ENCODE measurements at regions not wholly inside any gene's neighbourhood (a gene's known extent, or its start where the extent isn't known, plus 50 kb on each side); places are given as distances from the start of the nearest gene placed in this dataset.

GRCh38 chr22:46075764-46076531 lies 74.4 kb upstream of the PPARA start:
- Histone ChIP-seq H4K91ac (ENCODE audit: insufficient read depth, low read depth, low read length) (peak overlapping the region; percentile 9; the same call in 1 of the 2 replicates), H2AK5ac (ENCODE audit: low read depth, low read length) (0 out of 2 replicates have a peak overlapping the region, but pooled peaks have one; percentile 22), H3K14ac (replicated peaks; ENCODE audit: low read depth, low read length) (peak overlapping the region; percentile 42; the same call in 1 of the 2 replicates), H3K4me1 (ENCODE audit: control insufficient read depth, insufficient read depth, low read length) (peaks cover 46% of the 10 kb centered on the region), H3K9ac (ENCODE audit: low read depth, low read length) (peak overlapping the region; percentile 24; the same call in 1 of the 2 replicates), H2BK5ac (ENCODE audit: low read depth, low read length, poor library complexity, severe bottlenecking) (peak overlapping the region; percentile 44), H3K4ac (ENCODE audit: low read depth, low read length) (peak overlapping the region; percentile 19), H3K9me1 (ENCODE audit: insufficient read depth, low read length) (peaks cover 13% of the 10 kb centered on the region), H2AK9ac (replicated peaks; ENCODE audit: low read depth, low read length, poor library complexity) (peak overlapping the region; percentile 15), H3K4me3 (ENCODE audit: insufficient read depth, low read depth, low read length) (no peak overlapping the region), H2AFZ (replicated peaks; ENCODE audit: low read length, poor library complexity) (peak overlapping the region; percentile 9), H3K18ac (ENCODE audit: low read depth, low read length) (no peak overlapping the region), H2BK20ac (ENCODE audit: low read depth, low read length) (no peak overlapping the region; the same call in 1 of the 2 replicates), H3K36me3 (ENCODE audit: control insufficient read depth, insufficient read depth, low read length) (peaks cover 26% of the 10 kb centered on the region), H3K23ac (ENCODE audit: low read depth, low read length) (peak overlapping the region; percentile 67), H3K56ac (ENCODE audit: extremely low read depth, insufficient read depth, low read length) (no peak overlapping the region), H3K4me2 (ENCODE audit: low read depth, low read length) (peak overlapping the region; percentile 21), H3K27me3 (ENCODE audit: control insufficient read depth, insufficient read depth, low read length) (no peaks in the 10 kb centered on the region), H3K79me1 (ENCODE audit: low read depth in 1 of 2, low read length in 2 of 2) (peaks cover 0 to 20% of the 10 kb centered on the region in 2 experiments; a peak in 2 of 4 replicates), H4K8ac (ENCODE audit: low read depth in 2 of 2, low read length in 2 of 2) (peak overlapping the region in 1 of 2 experiments; percentile 56; a peak in 2 of 4 replicates), H2BK120ac (ENCODE audit: low read depth, low read length) (no peak overlapping the region), H2BK15ac (ENCODE audit: low read depth, low read length) (no peak overlapping the region), H3K9me3 (ENCODE audit: control insufficient read depth, insufficient read depth, low read length) (no peaks in the 10 kb centered on the region), H4K20me1 (ENCODE audit: insufficient read depth, low read length) (peaks cover 62% of the 10 kb centered on the region), H3K27ac (ENCODE audit: insufficient read depth, low read length) (peak overlapping the region; percentile 11; the same call in 1 of the 2 replicates), H4K5ac (ENCODE audit: low read depth, low read length) (no peak overlapping the region; the same call in 1 of the 2 replicates)
- WGBS, 2 experiments (ENCODE audit: extremely low coverage in 2 of 2, insufficient read length in 1 of 2), result 65% methylated on average over 4 of the region's 15 CpGs; no CpG with 5 or more reads in 1 of the 2 experiments
- no peak for ATAC-seq (ENCODE audit: low read depth)
- TF ChIP-seq POLR2A (IDR thresholded peaks at IDR 0.05; ENCODE audit: low read depth, low read length), result no peak
- dilution Hi-C loops (cut with HindIII; ENCODE audit: low sequenced_read_pairs, unreplicated experiment) (no loop called here), intact Hi-C loops (cut with micrococcal nuclease) (no loop called here), in situ Hi-C loops (cut with MboI; ENCODE audit: low sequenced_read_pairs) (no loop called here)
- ChIA-PET CTCF (interaction anchor here (0.7 to 1.1 kb wide), 2 partner anchors 70 kb away, joined by 3 to 4 read pairs; no protein-coding TSS in a partner anchor), POLR2A (ENCODE audit: unreplicated experiment) (no interaction called here)
- BruUV-seq (replicated peaks), result no TSS peak
- no peak for DNase-seq

Data from IMR-90 (cell line).